Esophagus muscularis mucosa (tissue), 4 donors: ENCODE measurements at regions not wholly inside any gene's neighbourhood (a gene's known extent, or its start where the extent isn't known, plus 50 kb on each side); places are given as distances from the start of the nearest gene placed in this dataset.

Source experiments
- CTCF ChIP-seq, 3 experiments: fragments of 200-600 bp in 2 of 3; fragments of 450-650 bp in 1 of 3; sonication (generic) in 2 of 3; IDR thresholded peaks; one replicate each; pipeline ENCODE4 v1.5.1; 2017 to 2019; ENCODE audit warnings: antibody characterized with exemption in 3 of 3, mild to moderate bottlenecking in 2 of 3, moderate library complexity in 1 of 3
- EP300 ChIP-seq: sonication (generic); formaldehyde crosslinking; IDR thresholded peaks from one replicate; pipeline ENCODE4 v1.6.1; 2017; ENCODE audit warnings: antibody characterized with exemption
- POLR2A ChIP-seq: fragments of 450-650 bp; IDR thresholded peaks from one replicate; pipeline ENCODE4 v1.6.1; 2017; ENCODE audit warnings: antibody characterized with exemption, moderate library complexity, mild to moderate bottlenecking, low read depth

- TF ChIP-seq CTCF (IDR thresholded peaks at IDR 0.05) = no peak
- TF ChIP-seq EP300 = no peak
- TF ChIP-seq POLR2A = no peak
These were observed 1681.9 kb downstream of the TP53TG3F start for GRCh38 chr16:35141303-35141702.
